ENCODE measurements at regions not wholly inside any gene's neighbourhood (a gene's known extent, or its start where the extent isn't known, plus 50 kb on each side); places are given as distances from the start of the nearest gene placed in this dataset.

DNA sequence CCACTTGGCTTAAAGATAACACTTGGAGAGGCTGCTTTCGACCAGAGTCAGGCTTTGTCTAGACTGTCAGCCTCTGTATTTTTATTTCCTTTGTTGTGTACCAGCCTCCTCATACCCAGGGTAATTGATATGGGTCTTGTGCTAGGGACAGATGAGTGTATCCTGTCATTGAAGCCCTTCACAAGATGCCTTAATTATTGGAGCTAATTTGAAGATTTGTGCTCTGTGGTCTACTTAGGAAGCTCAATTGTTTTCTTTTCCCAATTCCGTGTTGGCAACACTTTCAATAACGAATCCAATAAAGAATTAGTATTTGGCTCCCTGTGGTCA, 60.5 kb upstream of the DPH6 start:
- no peak for TF ChIP-seq TAF1 (IDR thresholded peaks at IDR 0.05; ENCODE audit: borderline replicate concordance, insufficient read depth, low read length)
- no peak for TF ChIP-seq REST (IDR thresholded peaks at IDR 0.05; ENCODE audit: insufficient read depth in 1 of 2, low read depth in 2 of 2, low read length in 2 of 2)
- no peak for TF ChIP-seq SIN3A (IDR thresholded peaks at IDR 0.05; ENCODE audit: borderline replicate concordance, insufficient read depth, low read length)
- no peak for TF ChIP-seq FOXP2 (optimal IDR thresholded peaks at IDR 0.05; ENCODE audit: borderline replicate concordance, extremely low read depth, extremely low read length, insufficient read depth)
- TF ChIP-seq POLR2AphosphoS5 (IDR thresholded peaks at IDR 0.05; ENCODE audit: low read depth, low read length), result no peak

GRCh38 chr15:35616498-35617271, 70.7 kb upstream of the DPH6 start:
- TF ChIP-seq FOXP2 (optimal IDR thresholded peaks at IDR 0.05; ENCODE audit: borderline replicate concordance, extremely low read depth, extremely low read length, insufficient read depth) (no peak), SIN3A (IDR thresholded peaks at IDR 0.05; ENCODE audit: borderline replicate concordance, insufficient read depth, low read length) (no peak), TAF1 (IDR thresholded peaks at IDR 0.05; ENCODE audit: borderline replicate concordance, insufficient read depth, low read length) (no peak), POLR2AphosphoS5 (IDR thresholded peaks at IDR 0.05; ENCODE audit: low read depth, low read length) (no peak), REST (IDR thresholded peaks at IDR 0.05; ENCODE audit: insufficient read depth in 1 of 2, low read depth in 2 of 2, low read length in 2 of 2) (no peak)

- TF ChIP-seq SIN3A (IDR thresholded peaks at IDR 0.05; ENCODE audit: borderline replicate concordance, insufficient read depth, low read length), result no peak
- TF ChIP-seq TAF1 (IDR thresholded peaks at IDR 0.05; ENCODE audit: borderline replicate concordance, insufficient read depth, low read length), result no peak
- TF ChIP-seq POLR2AphosphoS5 (IDR thresholded peaks at IDR 0.05; ENCODE audit: low read depth, low read length), result no peak
- TF ChIP-seq REST (IDR thresholded peaks at IDR 0.05; ENCODE audit: insufficient read depth in 1 of 2, low read depth in 2 of 2, low read length in 2 of 2), result no peak
- no peak for TF ChIP-seq FOXP2 (optimal IDR thresholded peaks at IDR 0.05; ENCODE audit: borderline replicate concordance, extremely low read depth, extremely low read length, insufficient read depth)
Observed at GRCh38 chr15:35618260-35619188, 72.6 kb upstream of the DPH6 start.

DNA sequence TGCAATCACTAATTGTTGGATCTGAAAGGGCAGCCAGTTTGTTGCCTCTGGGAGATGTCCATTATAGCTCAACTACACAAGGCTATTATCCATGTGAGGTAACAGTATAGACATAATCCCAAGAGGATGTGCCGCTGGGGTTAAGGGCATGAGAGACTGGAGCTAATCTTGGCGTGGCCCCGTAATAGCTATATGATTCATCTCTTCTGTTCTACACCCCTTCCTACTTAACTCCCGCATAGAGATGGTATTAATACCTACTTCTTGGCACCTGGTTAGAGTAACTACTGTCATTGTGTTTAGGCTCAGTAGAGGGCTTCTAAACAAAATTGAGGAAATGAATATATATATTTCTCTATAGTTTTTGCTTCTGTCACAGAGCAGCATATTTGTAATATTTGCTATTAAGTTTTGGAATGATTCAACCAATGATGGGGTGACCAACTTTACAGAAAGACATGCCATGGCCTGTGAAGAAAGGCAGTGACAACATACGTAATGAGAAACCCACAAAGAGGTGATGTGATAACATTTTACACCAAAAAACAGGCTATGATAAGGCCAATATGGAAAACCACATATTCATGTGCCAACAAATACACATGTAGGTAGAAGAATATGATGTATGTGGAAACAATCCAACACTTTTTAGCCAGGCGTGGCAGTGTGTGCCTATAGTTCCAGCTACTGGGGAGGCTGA, 76.8 kb upstream of the DPH6 start:
- no peak for TF ChIP-seq TAF1 (IDR thresholded peaks at IDR 0.05; ENCODE audit: borderline replicate concordance, insufficient read depth, low read length)

- TF ChIP-seq TAF1 (IDR thresholded peaks at IDR 0.05; ENCODE audit: borderline replicate concordance, insufficient read depth, low read length) (no peak), FOXP2 (optimal IDR thresholded peaks at IDR 0.05; ENCODE audit: borderline replicate concordance, extremely low read depth, extremely low read length, insufficient read depth) (no peak), SIN3A (IDR thresholded peaks at IDR 0.05; ENCODE audit: borderline replicate concordance, insufficient read depth, low read length) (no peak), REST (IDR thresholded peaks at IDR 0.05; ENCODE audit: insufficient read depth in 1 of 2, low read depth in 2 of 2, low read length in 2 of 2) (no peak), POLR2AphosphoS5 (IDR thresholded peaks at IDR 0.05; ENCODE audit: low read depth, low read length) (no peak)
Observed at GRCh38 chr15:35624881-35625280, 78.9 kb upstream of the DPH6 start.
